HG02610 (cell line): ENCODE measurements at regions not wholly inside any gene's neighbourhood (a gene's known extent, or its start where the extent isn't known, plus 50 kb on each side); places are given as distances from the start of the nearest gene placed in this dataset.

Experiments
- ATAC-seq: cut with Tn5 transposase; IDR thresholded peaks from one replicate; pipeline ENCODE4 v1.9.1; 2021; ENCODE audit warnings: mild to moderate bottlenecking, moderate library complexity; ENCODE audit not compliant: unreplicated experiment

- no peak for ATAC-seq
These were observed 153.5 kb downstream of the ARL4C start for GRCh38 chr2:234343372-234343771.

- no peak for ATAC-seq
These were observed 155.4 kb downstream of the ARL4C start for GRCh38 chr2:234341306-234341985.

- no peak for ATAC-seq
These were observed 157.4 kb downstream of the ARL4C start for GRCh38 chr2:234339501-234339900.

- ATAC-seq, result no peak
These were observed 157.9 kb downstream of the ARL4C start for GRCh38 chr2:234339011-234339410.

- no peak for ATAC-seq
These were observed 161.1 kb downstream of the ARL4C start for GRCh38 chr2:234335661-234336228.

GRCh38 chr2:234334756-234335155, 162.1 kb downstream of the ARL4C start:
- ATAC-seq, result no peak

- ATAC-seq, result no peak
These were observed 162.7 kb downstream of the ARL4C start for GRCh38 chr2:234334151-234334550.

- ATAC-seq, result no peak
These were observed 163.4 kb downstream of the ARL4C start for GRCh38 chr2:234333168-234334130.

- ATAC-seq, result no peak
These were observed 164.9 kb downstream of the ARL4C start for GRCh38 chr2:234331966-234332365.

- no peak for ATAC-seq
These were observed 165.3 kb downstream of the ARL4C start for GRCh38 chr2:234331566-234331965.

- no peak for ATAC-seq
These were observed 166.0 kb downstream of the ARL4C start for GRCh38 chr2:234330902-234331301.

- no peak for ATAC-seq
These were observed 167.5 kb downstream of the ARL4C start for GRCh38 chr2:234329202-234329960.

- no peak for ATAC-seq
These were observed 168.4 kb downstream of the ARL4C start for GRCh38 chr2:234328444-234328990.

GRCh38 chr2:234326694-234327093, 170.2 kb downstream of the ARL4C start:
- ATAC-seq, result no peak

GRCh38 chr2:234324116-234324515, 172.8 kb downstream of the ARL4C start:
- ATAC-seq, result no peak

- no peak for ATAC-seq
These were observed 174.0 kb downstream of the ARL4C start for GRCh38 chr2:234322766-234323465.

GRCh38 chr2:234320066-234320465, 176.8 kb downstream of the ARL4C start:
- no peak for ATAC-seq

- ATAC-seq, result no peak
These were observed 178.5 kb downstream of the ARL4C start for GRCh38 chr2:234318361-234318760.

- no peak for ATAC-seq
These were observed 183.3 kb downstream of the ARL4C start for GRCh38 chr2:234313558-234313957.

- ATAC-seq, result no peak
These were observed 186.7 kb downstream of the ARL4C start for GRCh38 chr2:234310166-234310565.
